HepG2 (cell line): ENCODE measurements at regions not wholly inside any gene's neighbourhood (a gene's known extent, or its start where the extent isn't known, plus 50 kb on each side); places are given as distances from the start of the nearest gene placed in this dataset.

Experiments used
- ATAC-seq: fragments of 200-7000 bp; cut with Tn5 transposase; 3 replicates; pipeline ENCODE4 v1.9.1; 2020; ENCODE audit warnings: mild to moderate bottlenecking, moderate library complexity
- BruUV-seq: library from RNA; stranded (reverse); fragments of 400-500 nt; replicated peaks from 2 replicates; lab custom pipeline; 2021; lab: Mats Ljungman, UMichigan
- CTCF ChIA-PET: fragments of 300-600 bp; formaldehyde crosslinking; extraction: SDS; loops from one replicate; lab custom pipeline; 2021; ENCODE audit warnings: low total read pairs, inconsistent platforms, low intra/inter-chr PET ratio; lab: Yijun Ruan, JAX
- POLR2A ChIA-PET: fragments of 350-600 bp; sonication (Branson Sonifier 250); formaldehyde crosslinking; loops from one replicate; lab custom pipeline; 2020; ENCODE audit warnings: antibody characterized with exemption, inconsistent platforms; lab: Yijun Ruan, JAX
- DNase-seq: peaks from one replicate; pipeline ENCODE4 v3.0.0-alpha.2; 2015; ENCODE audit warnings: low spot score
- FAIRE-seq: peaks from 3 replicates; lab custom pipeline; 2011; peaks lifted over from hg19 to GRCh38; lab: Jason Lieb, UNC
- H2AFZ ChIP-seq: one replicate; pipeline ENCODE4 v1.6.1; 2011; ENCODE audit warnings: low read length, inconsistent platforms
- H3K27ac ChIP-seq: fragments of 300-600 bp; 3 replicates; pipeline ENCODE4 v1.8.0; 2011; ENCODE audit warnings: mixed run types, mild to moderate bottlenecking, mixed read lengths, low read length, inconsistent platforms; ENCODE audit not compliant: insufficient read depth; ENCODE audit errors: extremely low read length
- H3K27me3 ChIP-seq, 2 experiments: fragments of 200-600 bp in 1 of 2; 2 replicates in 1 of 2; 3 replicates in 1 of 2; pipeline versions ENCODE4 v1.6.0 to v1.8.0; 2011; ENCODE audit warnings: low read length in 2 of 2, mild to moderate bottlenecking in 2 of 2, moderate library complexity in 2 of 2, inconsistent platforms in 1 of 2; ENCODE audit not compliant: insufficient read depth in 2 of 2, control insufficient read depth in 1 of 2
- H3K36me3 ChIP-seq, 2 experiments: fragments of 200-600 bp in 1 of 2; replicated peaks in 1 of 2; 2 replicates in 1 of 2; 3 replicates in 1 of 2; pipeline versions ENCODE4 v1.5.1 to v1.8.0; 2011; ENCODE audit warnings: low read length in 2 of 2, inconsistent platforms in 1 of 2; ENCODE audit not compliant: insufficient read depth in 2 of 2, control insufficient read depth in 1 of 2
- H3K4me1 ChIP-seq: 2 replicates; pipeline ENCODE4 v1.5.1; 2012; ENCODE audit warnings: low read length, inconsistent platforms; ENCODE audit not compliant: insufficient read depth
- H3K4me2 ChIP-seq: 2 replicates; pipeline ENCODE4 v1.6.0; 2011; ENCODE audit warnings: low read depth, low read length, inconsistent platforms
- H3K4me3 ChIP-seq, 3 experiments: fragments of 200-600 bp in 1 of 3; sonication (generic), shearing (Covaris generic) in 1 of 3; replicated peaks in 1 of 3; 2 replicates each; pipeline ENCODE4 v1.5.1; 2011 to 2016; ENCODE audit warnings: low read length in 3 of 3, inconsistent platforms in 2 of 3, low read depth in 2 of 3, mild to moderate bottlenecking in 2 of 3, control low read depth in 1 of 3, mixed read lengths in 1 of 3; ENCODE audit not compliant: insufficient read depth in 1 of 3
- H3K79me2 ChIP-seq: one replicate; pipeline ENCODE4 v1.6.1; 2011; ENCODE audit warnings: low read length, inconsistent platforms; ENCODE audit not compliant: insufficient read depth
- H3K9ac ChIP-seq: 2 replicates; pipeline ENCODE4 v1.6.0; 2011; ENCODE audit warnings: mild to moderate bottlenecking, low read depth, low read length, inconsistent platforms; ENCODE audit not compliant: insufficient read depth
- H3K9me3 ChIP-seq: 2 replicates; pipeline ENCODE4 v1.5.1; 2012; ENCODE audit warnings: mild to moderate bottlenecking, low read length
- H4K20me1 ChIP-seq: 2 replicates; pipeline ENCODE4 v1.6.0; 2011; ENCODE audit warnings: inconsistent platforms, mild to moderate bottlenecking, low read length, moderate library complexity; ENCODE audit not compliant: insufficient read depth
- RAD51 ChIP-seq: fragments of 450-650 bp; IDR thresholded peaks from 2 replicates; pipeline ENCODE4 v1.6.1; 2016; ENCODE audit warnings: borderline replicate concordance
- TFDP2 ChIP-seq: sonication (generic); formaldehyde crosslinking; IDR thresholded peaks from 2 replicates; pipeline ENCODE4 v1.4.0; 2020; ENCODE audit warnings: missing genetic modification reagents
- ZNF160 ChIP-seq: sonication (generic); formaldehyde crosslinking; IDR thresholded peaks from 2 replicates; pipeline ENCODE4 v1.8.0; 2022; ENCODE audit warnings: mild to moderate bottlenecking, inconsistent platforms, missing genetic modification reagents
- ZNF792 ChIP-seq: IDR thresholded peaks from 2 replicates; pipeline ENCODE4 v1.6.1; 2016
- WGBS: methylation state at CpG from one replicate; pipeline ENCODE4 v1.1.6; 2017; ENCODE audit warnings: low lambda C conversion rate; 5-methylcytosine and 5-hydroxymethylcytosine counted together
- in situ Hi-C: cut with HindIII; loops from 2 replicates; pipeline ENCODE4 v1.10.0; 2017; ENCODE audit warnings: low pct_unique_long_range_greater_than_20kb; ENCODE audit not compliant: extremely low pct_ligation_motif_present
- intact Hi-C: fragments of 100-400 bp; cut with micrococcal nuclease; formaldehyde crosslinking; loops from one replicate; pipeline ENCODE4 v1.10.0; 2022; ENCODE audit not compliant: unreplicated experiment
- TF ChIP-seq, protein P1 (sequence below): sonication (generic); formaldehyde crosslinking; IDR thresholded peaks from 2 replicates; pipeline ENCODE4 v1.8.0; 2022; ENCODE audit warnings: mild to moderate bottlenecking, missing genetic modification reagents
- TF ChIP-seq, protein P2 (sequence below): IDR thresholded peaks from 2 replicates; pipeline ENCODE4 v1.6.1; 2012; ENCODE audit warnings: low read length, improper control_type of control experiment

GRCh38 chr12:5203720-5204119 is 160.0 kb downstream of the KCNA5 start:
- ATAC-seq (no peak), FAIRE-seq (no peak), DNase-seq (no peak)
- Histone ChIP-seq H3K4me1 (no peaks in the 10 kb centered on the region), H3K27ac (no peak overlapping the region), H3K9ac (no peak overlapping the region), H2AFZ (no peak overlapping the region), H4K20me1 (no peaks in the 10 kb centered on the region), H3K4me2 (no peak overlapping the region), H3K79me2 (no peaks in the 10 kb centered on the region), H3K36me3 (no peaks in the 10 kb centered on the region), H3K4me3 (no peak overlapping the region), H3K27me3 (no peaks in the 10 kb centered on the region), H3K9me3 (no peaks in the 10 kb centered on the region)
- ChIA-PET CTCF (no interaction called here), POLR2A (no interaction called here)
- in situ Hi-C loops (loop anchor here (5.0 kb wide), 1 partner anchor 239 kb away; no protein-coding TSS in a partner anchor), intact Hi-C loops (no loop called here)
- TF ChIP-seq RAD51 (no peak), ZNF160 (no peak), ZNF792 (CRISPR knock-in tag) (no peak), TFDP2 (CRISPR knock-in tag) (no peak)
- TF ChIP-seq, protein P1, sequence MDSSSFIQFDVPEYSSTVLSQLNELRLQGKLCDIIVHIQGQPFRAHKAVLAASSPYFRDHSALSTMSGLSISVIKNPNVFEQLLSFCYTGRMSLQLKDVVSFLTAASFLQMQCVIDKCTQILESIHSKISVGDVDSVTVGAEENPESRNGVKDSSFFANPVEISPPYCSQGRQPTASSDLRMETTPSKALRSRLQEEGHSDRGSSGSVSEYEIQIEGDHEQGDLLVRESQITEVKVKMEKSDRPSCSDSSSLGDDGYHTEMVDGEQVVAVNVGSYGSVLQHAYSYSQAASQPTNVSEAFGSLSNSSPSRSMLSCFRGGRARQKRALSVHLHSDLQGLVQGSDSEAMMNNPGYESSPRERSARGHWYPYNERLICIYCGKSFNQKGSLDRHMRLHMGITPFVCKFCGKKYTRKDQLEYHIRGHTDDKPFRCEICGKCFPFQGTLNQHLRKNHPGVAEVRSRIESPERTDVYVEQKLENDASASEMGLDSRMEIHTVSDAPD (CRISPR knock-in tag) = no peak
- TF ChIP-seq, protein P2, sequence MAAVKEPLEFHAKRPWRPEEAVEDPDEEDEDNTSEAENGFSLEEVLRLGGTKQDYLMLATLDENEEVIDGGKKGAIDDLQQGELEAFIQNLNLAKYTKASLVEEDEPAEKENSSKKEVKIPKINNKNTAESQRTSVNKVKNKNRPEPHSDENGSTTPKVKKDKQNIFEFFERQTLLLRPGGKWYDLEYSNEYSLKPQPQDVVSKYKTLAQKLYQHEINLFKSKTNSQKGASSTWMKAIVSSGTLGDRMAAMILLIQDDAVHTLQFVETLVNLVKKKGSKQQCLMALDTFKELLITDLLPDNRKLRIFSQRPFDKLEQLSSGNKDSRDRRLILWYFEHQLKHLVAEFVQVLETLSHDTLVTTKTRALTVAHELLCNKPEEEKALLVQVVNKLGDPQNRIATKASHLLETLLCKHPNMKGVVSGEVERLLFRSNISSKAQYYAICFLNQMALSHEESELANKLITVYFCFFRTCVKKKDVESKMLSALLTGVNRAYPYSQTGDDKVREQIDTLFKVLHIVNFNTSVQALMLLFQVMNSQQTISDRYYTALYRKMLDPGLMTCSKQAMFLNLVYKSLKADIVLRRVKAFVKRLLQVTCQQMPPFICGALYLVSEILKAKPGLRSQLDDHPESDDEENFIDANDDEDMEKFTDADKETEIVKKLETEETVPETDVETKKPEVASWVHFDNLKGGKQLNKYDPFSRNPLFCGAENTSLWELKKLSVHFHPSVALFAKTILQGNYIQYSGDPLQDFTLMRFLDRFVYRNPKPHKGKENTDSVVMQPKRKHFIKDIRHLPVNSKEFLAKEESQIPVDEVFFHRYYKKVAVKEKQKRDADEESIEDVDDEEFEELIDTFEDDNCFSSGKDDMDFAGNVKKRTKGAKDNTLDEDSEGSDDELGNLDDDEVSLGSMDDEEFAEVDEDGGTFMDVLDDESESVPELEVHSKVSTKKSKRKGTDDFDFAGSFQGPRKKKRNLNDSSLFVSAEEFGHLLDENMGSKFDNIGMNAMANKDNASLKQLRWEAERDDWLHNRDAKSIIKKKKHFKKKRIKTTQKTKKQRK = no peak
- 68% methylated on average over 4 of the region's 4 CpGs for WGBS
- no TSS peak for BruUV-seq
